GM12891 (cell line): ENCODE measurements at regions not wholly inside any gene's neighbourhood (a gene's known extent, or its start where the extent isn't known, plus 50 kb on each side); places are given as distances from the start of the nearest gene placed in this dataset.

Experiments
- PAX5 ChIP-seq: IDR thresholded peaks from 2 replicates; pipeline ENCODE4 v1.6.1; 2011; ENCODE audit warnings: low read length, moderate library complexity, mild to moderate bottlenecking; ENCODE audit not compliant: insufficient read depth, severe bottlenecking
- POLR2A ChIP-seq: IDR thresholded peaks from 2 replicates; pipeline ENCODE4 v1.6.1; 2011; ENCODE audit warnings: low read depth, low read length, control low read depth
- POLR2AphosphoS5 ChIP-seq: IDR thresholded peaks from 2 replicates; pipeline ENCODE4 v1.6.1; 2011; ENCODE audit warnings: low read depth, low read length, control low read depth

- TF ChIP-seq PAX5 (no peak), POLR2AphosphoS5 (no peak), POLR2A (no peak)
Measured at GRCh38 chr5:110342683-110343082, 383.8 kb downstream of the TMEM232 start.
